Fibroblast of upper back skin (primary cell): ENCODE measurements at regions not wholly inside any gene's neighbourhood (a gene's known extent, or its start where the extent isn't known, plus 50 kb on each side); places are given as distances from the start of the nearest gene placed in this dataset.
"Not testable (repeated sequence)": the region's sequence is repeated elsewhere in the genome, so short reads cannot be mapped to it uniquely, and the experiment has no call there.

Experiments used
- DNase-seq: peaks from one replicate; pipeline ENCODE4 v3.0.0-alpha.2; 2013

- peak; percentile 44 for DNase-seq
Measured at GRCh38 chr3:21237638-21238037, 513.4 kb downstream of the ZNF385D start.

- no peak for DNase-seq
Measured at GRCh38 chr3:21235491-21235890, 515.5 kb downstream of the ZNF385D start.

GRCh38 chr3:21234933-21235332 lies 516.1 kb downstream of the ZNF385D start:
- DNase-seq = no peak

GRCh38 chr3:21229426-21230135 lies 521.4 kb downstream of the ZNF385D start:
- no peak for DNase-seq

- DNase-seq = no peak
Measured at GRCh38 chr3:21226086-21226485, 524.9 kb downstream of the ZNF385D start.

GRCh38 chr3:21220944-21221343 lies 530.1 kb downstream of the ZNF385D start:
- no peak for DNase-seq

GRCh38 chr3:21216598-21216997 lies 534.4 kb downstream of the ZNF385D start:
- DNase-seq = no peak

GRCh38 chr3:21204122-21204521 lies 546.9 kb downstream of the ZNF385D start:
- DNase-seq = not testable (repeated sequence)

- DNase-seq = no peak
Measured at GRCh38 chr3:21195203-21195602, 555.8 kb downstream of the ZNF385D start.

GRCh38 chr3:21194036-21194435 lies 557.0 kb downstream of the ZNF385D start:
- DNase-seq = not testable (repeated sequence)

GRCh38 chr3:21188459-21188858 lies 562.6 kb downstream of the ZNF385D start:
- DNase-seq = no peak

- DNase-seq = no peak
Measured at GRCh38 chr3:21185816-21186314, 565.1 kb downstream of the ZNF385D start.

GRCh38 chr3:21174461-21174860 lies 576.5 kb downstream of the ZNF385D start:
- DNase-seq = peak; percentile 40

- no peak for DNase-seq
Measured at GRCh38 chr3:21170964-21171363, 580.0 kb downstream of the ZNF385D start.

GRCh38 chr3:21169948-21170347 lies 581.1 kb downstream of the ZNF385D start:
- DNase-seq = no peak

- DNase-seq = no peak
Measured at GRCh38 chr3:21168471-21168870, 582.5 kb downstream of the ZNF385D start.

GRCh38 chr3:21163956-21164355 lies 587.1 kb downstream of the ZNF385D start:
- DNase-seq = no peak

- peak; percentile 85 for DNase-seq
Measured at GRCh38 chr3:21159543-21159906, 591.5 kb downstream of the ZNF385D start.

GRCh38 chr3:21158861-21159542 lies 592.0 kb downstream of the ZNF385D start:
- peak; percentile 97 for DNase-seq

GRCh38 chr3:21154911-21155310 lies 596.1 kb downstream of the ZNF385D start:
- DNase-seq = no peak

GRCh38 chr3:21152555-21152954 lies 598.5 kb downstream of the ZNF385D start:
- no peak for DNase-seq

GRCh38 chr3:21142949-21143348 lies 608.1 kb downstream of the ZNF385D start:
- DNase-seq = no peak

GRCh38 chr3:21142031-21142430 lies 609.0 kb downstream of the ZNF385D start:
- DNase-seq = no peak

GRCh38 chr3:21140785-21141184 lies 610.2 kb downstream of the ZNF385D start:
- DNase-seq = no peak
